ENCODE measurements at regions not wholly inside any gene's neighbourhood (a gene's known extent, or its start where the extent isn't known, plus 50 kb on each side); places are given as distances from the start of the nearest gene placed in this dataset.

GRCh38 chr3:109888026-109888425 is 550.7 kb upstream of the DPPA4 start:
- no peaks in the 10 kb centered on the region for H3K9me3 ChIP-seq (replicated peaks in 1 of 3)
- H3K4me3 ChIP-seq = no peak overlapping the region
- no peak for DNase-seq
- TF ChIP-seq POLR2A (IDR thresholded peaks at IDR 0.05) = no peak
- TF ChIP-seq CTCF (IDR thresholded peaks at IDR 0.05) = no peak
- no peaks in the 10 kb centered on the region for H3K27me3 ChIP-seq
- H3K4me1 ChIP-seq (replicated peaks in 1 of 2) = no peaks in the 10 kb centered on the region
- H3K36me3 ChIP-seq (replicated peaks in 1 of 2) = no peaks in the 10 kb centered on the region
- intact Hi-C loops (cut with DNase I) = no loop called here
- H3K27ac ChIP-seq = no peak overlapping the region

- intact Hi-C loops (cut with DNase I) = no loop called here
- DNase-seq = no peak
- no peaks in the 10 kb centered on the region for H3K27me3 ChIP-seq
- H3K4me3 ChIP-seq = no peak overlapping the region
- H3K9me3 ChIP-seq (replicated peaks in 1 of 3) = no peaks in the 10 kb centered on the region
- TF ChIP-seq CTCF (IDR thresholded peaks at IDR 0.05) = no peak
- no peak for TF ChIP-seq POLR2A (IDR thresholded peaks at IDR 0.05)
- no peaks in the 10 kb centered on the region for H3K36me3 ChIP-seq (replicated peaks in 1 of 2)
- no peaks in the 10 kb centered on the region for H3K4me1 ChIP-seq (replicated peaks in 1 of 2)
- 55 to 94% (median 68%) methylated on average over 1 of the region's 1 CpG for WGBS, 4 donors
- no peak overlapping the region for H3K27ac ChIP-seq
These were observed 560.4 kb upstream of the DPPA4 start for GRCh38 chr3:109897734-109898133.

GRCh38 chr3:109899925-109900324 is 562.6 kb upstream of the DPPA4 start:
- H3K9me3 ChIP-seq (replicated peaks in 1 of 3) = no peaks in the 10 kb centered on the region
- no peak overlapping the region for H3K4me3 ChIP-seq
- WGBS, 4 donors = 58 to 66% (median 61%) methylated on average over 2 of the region's 2 CpGs
- H3K4me1 ChIP-seq (replicated peaks in 1 of 2) = no peaks in the 10 kb centered on the region
- intact Hi-C loops (cut with DNase I) = no loop called here
- no peak for DNase-seq
- H3K27me3 ChIP-seq = no peaks in the 10 kb centered on the region
- no peak overlapping the region for H3K27ac ChIP-seq
- TF ChIP-seq CTCF (IDR thresholded peaks at IDR 0.05) = no peak
- TF ChIP-seq POLR2A (IDR thresholded peaks at IDR 0.05) = no peak
- no peaks in the 10 kb centered on the region for H3K36me3 ChIP-seq (replicated peaks in 1 of 2)

- H3K27me3 ChIP-seq = no peaks in the 10 kb centered on the region
- 57 to 86% (median 72%) methylated on average over 1 of the region's 1 CpG for WGBS, 4 donors
These were observed 563.4 kb upstream of the DPPA4 start for GRCh38 chr3:109900783-109901182.

GRCh38 chr3:109902549-109902948 is 565.2 kb upstream of the DPPA4 start:
- no peaks in the 10 kb centered on the region for H3K27me3 ChIP-seq
- no peaks in the 10 kb centered on the region for H3K4me1 ChIP-seq (replicated peaks in 1 of 2)
- H3K36me3 ChIP-seq (replicated peaks in 1 of 2) = no peaks in the 10 kb centered on the region
- intact Hi-C loops (cut with DNase I) = no loop called here
- no peak overlapping the region for H3K4me3 ChIP-seq
- no peak for DNase-seq
- H3K27ac ChIP-seq = no peak overlapping the region
- H3K9me3 ChIP-seq (replicated peaks in 1 of 3) = no peaks in the 10 kb centered on the region
- WGBS, 4 donors = 73 to 87% (median 77%) methylated on average over 4 of the region's 4 CpGs
- TF ChIP-seq POLR2A (IDR thresholded peaks at IDR 0.05) (no peak), CTCF (IDR thresholded peaks at IDR 0.05) (no peak)

More at GRCh38 chr3:109900783-109901182, 563.4 kb upstream of the DPPA4 start:
- Histone ChIP-seq H3K4me1 (replicated peaks in 1 of 2) (no peaks in the 10 kb centered on the region), H3K9me3 (replicated peaks in 1 of 3) (no peaks in the 10 kb centered on the region), H3K27ac (no peak overlapping the region), H3K36me3 (replicated peaks in 1 of 2) (no peaks in the 10 kb centered on the region), H3K4me3 (no peak overlapping the region)
- DNase-seq = no peak
- TF ChIP-seq POLR2A (IDR thresholded peaks at IDR 0.05) = no peak
- intact Hi-C loops (cut with DNase I) = no loop called here
